Neuronal stem cell (in vitro differentiated cells): ENCODE measurements at regions not wholly inside any gene's neighbourhood (a gene's known extent, or its start where the extent isn't known, plus 50 kb on each side); places are given as distances from the start of the nearest gene placed in this dataset.

Experiments used
- DNase-seq: peaks from one replicate; pipeline ENCODE4 v3.0.0-alpha.2; 2013; ENCODE audit warnings: low spot score
- H2AFZ ChIP-seq: one replicate; pipeline ENCODE4 v1.6.1; 2013; ENCODE audit warnings: mild to moderate bottlenecking, low read length, inconsistent platforms
- H2AK5ac ChIP-seq: 2 replicates; pipeline ENCODE4 v1.6.1; 2013; ENCODE audit warnings: low read depth, mild to moderate bottlenecking, inconsistent platforms, low read length, moderate library complexity, mixed read lengths
- H2BK120ac ChIP-seq: 2 replicates; pipeline ENCODE4 v1.6.1; 2013; ENCODE audit warnings: low read depth, mild to moderate bottlenecking, inconsistent platforms, low read length, moderate library complexity, mixed read lengths
- H2BK12ac ChIP-seq: one replicate; pipeline ENCODE4 v1.6.1; 2013; ENCODE audit warnings: low read length, inconsistent platforms
- H2BK15ac ChIP-seq: 2 replicates; pipeline ENCODE4 v1.6.1; 2013; ENCODE audit warnings: mild to moderate bottlenecking, low read length, inconsistent platforms, mixed read lengths
- H2BK5ac ChIP-seq: one replicate; pipeline ENCODE4 v1.6.1; 2013; ENCODE audit warnings: inconsistent platforms, mild to moderate bottlenecking, low read length, moderate library complexity
- H3K14ac ChIP-seq: one replicate; pipeline ENCODE4 v1.6.1; 2013; ENCODE audit warnings: low read length, inconsistent platforms
- H3K18ac ChIP-seq: 2 replicates; pipeline ENCODE4 v1.6.1; 2013; ENCODE audit warnings: low read length, inconsistent platforms
- H3K23ac ChIP-seq: 2 replicates; pipeline ENCODE4 v1.6.1; 2013; ENCODE audit warnings: low read depth, mild to moderate bottlenecking, mixed read lengths, low read length, inconsistent platforms; ENCODE audit not compliant: poor library complexity
- H3K27ac ChIP-seq: replicated peaks from 3 replicates; pipeline ENCODE4 v1.5.1; 2013; ENCODE audit warnings: low read length, inconsistent platforms
- H3K27me3 ChIP-seq, 3 experiments: 2 replicates each; pipeline ENCODE4 v1.6.1; 2013; ENCODE audit warnings: low read length in 3 of 3, mild to moderate bottlenecking in 2 of 3, inconsistent platforms in 1 of 3, low read depth in 1 of 3, mixed read lengths in 1 of 3, moderate library complexity in 1 of 3; ENCODE audit not compliant: control insufficient read depth in 3 of 3, insufficient read depth in 3 of 3
- H3K36me3 ChIP-seq, 2 donors: replicated peaks in 1 of 2; 2 replicates each; pipeline ENCODE4 v1.6.1; 2013; ENCODE audit warnings: low read length in 2 of 2; ENCODE audit not compliant: control insufficient read depth in 2 of 2, insufficient read depth in 2 of 2
- H3K4ac ChIP-seq: 2 replicates; pipeline ENCODE4 v1.6.1; 2013; ENCODE audit warnings: inconsistent platforms, mild to moderate bottlenecking, low read length, moderate library complexity
- H3K4me1 ChIP-seq, 2 donors: 1 replicate in 1 of 2; 2 replicates in 1 of 2; pipeline ENCODE4 v1.6.1; 2013; ENCODE audit warnings: low read length in 2 of 2, low read depth in 1 of 2; ENCODE audit not compliant: control insufficient read depth in 2 of 2, insufficient read depth in 1 of 2
- H3K4me2 ChIP-seq: one replicate; pipeline ENCODE4 v1.6.1; 2013; ENCODE audit warnings: mild to moderate bottlenecking, low read length, inconsistent platforms; ENCODE audit not compliant: insufficient read depth, poor library complexity, severe bottlenecking
- H3K4me3 ChIP-seq, 2 donors: 2 replicates each; pipeline ENCODE4 v1.5.1; 2013; ENCODE audit warnings: low read length in 2 of 2, mild to moderate bottlenecking in 2 of 2, inconsistent platforms in 1 of 2, moderate library complexity in 1 of 2
- H3K79me1 ChIP-seq: one replicate; pipeline ENCODE4 v1.6.1; 2013; ENCODE audit warnings: low read depth, mild to moderate bottlenecking, inconsistent platforms, low read length, moderate library complexity
- H3K9ac ChIP-seq: one replicate; pipeline ENCODE4 v1.6.1; 2013; ENCODE audit warnings: mild to moderate bottlenecking, low read depth, low read length, inconsistent platforms; ENCODE audit not compliant: poor library complexity
- H3K9me3 ChIP-seq, 2 donors: replicated peaks in 1 of 2; 2 replicates each; pipeline versions ENCODE3 to v1.6.1; 2013; ENCODE audit warnings: low read length in 2 of 2, mild to moderate bottlenecking in 2 of 2, inconsistent platforms in 1 of 2, low read depth in 1 of 2, mixed read lengths in 1 of 2, moderate library complexity in 1 of 2; ENCODE audit not compliant: control insufficient read depth in 2 of 2, insufficient read depth in 1 of 2
- H4K8ac ChIP-seq: one replicate; pipeline ENCODE4 v1.6.1; 2013; ENCODE audit warnings: low read depth, mild to moderate bottlenecking, inconsistent platforms, low read length, moderate library complexity
- H4K91ac ChIP-seq: one replicate; pipeline ENCODE4 v1.6.1; 2013; ENCODE audit warnings: low read length, low read depth, mild to moderate bottlenecking, inconsistent platforms; ENCODE audit not compliant: poor library complexity
- WGBS, 2 donors: extraction: QIAGEN DNeasy Blood & Tissue Kit; methylation state at CpG; one replicate each; pipeline ENCODE4 v1.1.7; 2013; ENCODE audit warnings: missing lambda C conversion rate in 2 of 2, mixed read lengths in 1 of 2; ENCODE audit not compliant: insufficient read length in 2 of 2, insufficient replicate concordance in 1 of 2; ENCODE audit errors: extremely low coverage in 2 of 2; 5-methylcytosine and 5-hydroxymethylcytosine counted together

DNA sequence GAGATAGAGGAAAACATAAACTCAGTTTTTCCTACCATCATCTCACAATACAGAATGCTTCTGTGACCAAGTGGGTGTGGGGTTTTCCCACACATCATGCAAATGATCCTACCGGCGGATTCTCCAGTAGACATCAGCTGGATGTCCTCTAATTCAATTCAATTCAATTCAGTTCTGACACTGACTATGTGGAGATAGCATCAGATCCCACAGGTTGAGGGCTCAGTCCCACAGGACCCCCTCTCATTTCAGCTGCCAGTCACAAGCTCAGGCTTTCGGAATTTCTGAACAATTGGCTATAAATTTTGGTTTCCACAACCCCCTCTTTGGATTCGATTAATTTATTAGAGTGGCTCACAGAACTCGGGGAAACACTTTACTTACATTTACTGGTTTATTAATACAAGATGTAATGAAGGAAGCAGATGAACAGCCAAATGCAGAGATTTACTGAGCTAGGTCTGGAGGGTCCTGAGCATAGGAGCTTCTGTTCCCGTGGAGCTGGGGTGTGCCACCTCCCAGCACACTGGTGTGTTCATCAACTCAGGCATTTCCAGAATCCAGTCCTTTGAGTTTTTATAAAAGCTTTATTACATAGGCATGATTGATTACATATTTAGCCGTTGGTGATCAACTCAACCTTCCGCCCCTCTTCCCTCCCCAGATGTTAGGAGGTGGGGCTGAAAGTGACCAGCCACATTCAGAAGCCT lies 350.1 kb downstream of the MYCN start:
- Histone ChIP-seq H4K91ac (no peak overlapping the region), H2BK5ac (no peak overlapping the region), H2BK15ac (no peak overlapping the region), H3K9ac (no peak overlapping the region), H3K4me3 (no peak overlapping the region), H3K9me3 (no peaks in the 10 kb centered on the region), H2BK120ac (no peak overlapping the region), H3K79me1 (no peaks in the 10 kb centered on the region), H2BK12ac (no peak overlapping the region), H3K23ac (no peak overlapping the region), H3K18ac (no peak overlapping the region), H3K36me3 (no peaks in the 10 kb centered on the region), H2AK5ac (no peak overlapping the region), H3K4me1 (peaks cover 0 to 2% of the 10 kb centered on the region in 2 donors), H3K27me3 (no peaks in the 10 kb centered on the region), H3K4ac (no peak overlapping the region), H3K27ac (no peak overlapping the region), H3K4me2 (no peak overlapping the region), H4K8ac (no peak overlapping the region), H3K14ac (no peak overlapping the region), H2AFZ (no peak overlapping the region)
- DNase-seq: no peak
- no CpG with 5 or more reads among the region's 8 CpGs for WGBS, 2 donors

DNA sequence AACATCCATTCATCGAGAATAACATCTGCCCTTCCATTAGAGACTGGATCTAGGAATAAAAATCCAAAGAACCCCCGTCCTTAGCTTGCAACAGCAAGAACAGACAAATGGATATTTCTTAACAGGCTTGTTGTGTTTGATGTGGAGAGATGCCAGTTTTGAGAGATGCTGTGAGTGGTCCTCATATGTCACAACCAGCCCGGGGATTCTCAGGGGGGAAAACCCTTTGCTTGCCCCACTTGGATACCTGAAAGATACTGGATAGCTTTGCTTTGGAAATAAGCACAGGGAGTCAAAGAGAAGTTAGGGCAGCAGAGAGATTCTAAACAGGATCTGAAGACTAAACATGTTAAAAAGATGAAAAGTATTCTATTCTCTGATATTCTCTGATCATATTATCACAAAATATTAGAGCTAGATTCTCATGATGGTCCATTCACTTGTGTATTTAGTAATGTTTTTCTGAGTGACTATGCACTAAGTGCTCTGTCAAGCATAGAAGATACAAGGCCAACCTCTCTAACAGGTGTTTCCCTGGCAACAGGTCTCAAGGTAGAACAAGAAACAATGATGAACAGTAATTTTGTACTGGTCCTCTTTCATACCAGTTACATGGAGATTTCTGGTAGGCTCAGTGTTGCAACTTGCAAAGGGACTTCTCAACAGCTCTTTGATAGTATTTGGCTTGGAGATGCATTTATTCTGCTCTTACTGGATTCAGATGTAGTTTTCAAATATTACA lies 348.2 kb downstream of the MYCN start:
- Histone ChIP-seq H3K27ac (no peak overlapping the region), H2AK5ac (no peak overlapping the region), H3K9ac (no peak overlapping the region), H3K23ac (no peak overlapping the region), H4K8ac (no peak overlapping the region), H2BK120ac (no peak overlapping the region), H2AFZ (no peak overlapping the region), H3K79me1 (no peaks in the 10 kb centered on the region), H3K18ac (no peak overlapping the region), H3K27me3 (no peaks in the 10 kb centered on the region), H2BK12ac (no peak overlapping the region), H2BK15ac (no peak overlapping the region), H2BK5ac (no peak overlapping the region), H4K91ac (no peak overlapping the region), H3K36me3 (no peaks in the 10 kb centered on the region), H3K9me3 (no peaks in the 10 kb centered on the region), H3K14ac (no peak overlapping the region), H3K4ac (no peak overlapping the region), H3K4me1 (peaks cover 0 to 5% of the 10 kb centered on the region in 2 donors), H3K4me2 (no peak overlapping the region), H3K4me3 (no peak overlapping the region)
- no CpG with 5 or more reads among the region's 3 CpGs for WGBS, 2 donors
- DNase-seq: no peak

DNA sequence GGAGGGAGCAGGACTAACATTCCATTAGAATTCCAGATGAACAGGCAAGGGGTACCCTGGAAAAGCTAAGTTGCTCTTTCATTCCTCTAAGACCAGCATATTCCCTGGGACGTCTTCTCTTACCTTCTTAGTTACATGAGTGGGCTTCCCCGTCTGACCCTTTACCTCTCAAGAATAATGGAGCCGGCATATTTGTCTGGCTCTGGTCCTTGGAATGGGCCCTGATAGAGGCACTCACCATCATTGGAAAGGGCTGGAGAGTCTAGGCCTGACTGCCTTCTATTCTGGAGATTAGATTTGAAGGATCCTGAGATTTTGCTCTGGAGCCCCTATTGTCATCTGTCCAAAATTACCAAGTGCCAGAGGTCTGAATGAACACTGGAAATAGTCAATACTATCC lies 347.5 kb downstream of the MYCN start:
- H3K18ac ChIP-seq: no peak overlapping the region
- no CpG with 5 or more reads among the region's 3 CpGs for whole genome bisulfite sequencing, 2 donors
- H3K9me3 ChIP-seq: no peaks in the 10 kb centered on the region

DNA sequence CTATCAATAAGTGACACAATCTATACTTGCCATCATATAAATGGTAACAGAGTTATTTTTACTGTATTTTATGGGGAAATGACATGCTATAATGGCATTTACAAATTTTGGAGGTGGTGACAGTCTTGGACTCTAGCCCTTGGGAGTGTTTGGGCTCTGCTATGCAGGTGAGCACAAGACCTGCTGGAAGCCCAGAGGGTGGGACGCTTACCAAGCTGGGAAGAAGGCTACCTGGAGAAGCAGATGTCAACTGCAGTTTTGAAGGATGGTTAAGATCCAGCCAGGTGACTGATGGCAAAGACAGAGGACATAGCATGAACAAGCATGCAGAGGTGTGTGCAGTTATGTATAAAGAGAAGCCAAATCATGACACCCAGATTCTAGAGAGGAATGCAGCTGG lies 346.9 kb downstream of the MYCN start:
- DNase-seq: no peak
- H3K18ac ChIP-seq: no peak overlapping the region
- WGBS, 2 donors: no CpG with 5 or more reads among the region's 1 CpG
- H3K79me1 ChIP-seq: no peaks in the 10 kb centered on the region
- H2BK120ac ChIP-seq: no peak overlapping the region
- H2BK12ac ChIP-seq: no peak overlapping the region
- H2AK5ac ChIP-seq: no peak overlapping the region
- H3K14ac ChIP-seq: no peak overlapping the region
- peaks cover 0 to 3% of the 10 kb centered on the region in 2 donors for H3K4me1 ChIP-seq
- no peak overlapping the region for H3K4me2 ChIP-seq
- H4K8ac ChIP-seq: no peak overlapping the region
- H2BK5ac ChIP-seq: no peak overlapping the region
- no peak overlapping the region for H3K23ac ChIP-seq
- no peak overlapping the region for H2BK15ac ChIP-seq
- H3K36me3 ChIP-seq: no peaks in the 10 kb centered on the region
- no peak overlapping the region for H3K27ac ChIP-seq
- no peaks in the 10 kb centered on the region for H3K27me3 ChIP-seq
- no peak overlapping the region for H2AFZ ChIP-seq
- H3K4me3 ChIP-seq: no peak overlapping the region
- no peak overlapping the region for H3K4ac ChIP-seq
- no peak overlapping the region for H4K91ac ChIP-seq
- H3K9me3 ChIP-seq: no peaks in the 10 kb centered on the region
- no peak overlapping the region for H3K9ac ChIP-seq

More for the DNA sequence above, 347.5 kb downstream of the MYCN start:
- Histone ChIP-seq H3K4ac (no peak overlapping the region), H3K14ac (no peak overlapping the region), H3K4me3 (no peak overlapping the region), H3K27ac (no peak overlapping the region), H3K27me3 (no peaks in the 10 kb centered on the region), H2BK120ac (no peak overlapping the region), H2BK12ac (no peak overlapping the region), H3K79me1 (no peaks in the 10 kb centered on the region), H2AFZ (no peak overlapping the region), H3K4me2 (no peak overlapping the region), H3K36me3 (no peaks in the 10 kb centered on the region), H2BK5ac (no peak overlapping the region), H2AK5ac (no peak overlapping the region), H3K23ac (no peak overlapping the region), H4K8ac (no peak overlapping the region), H2BK15ac (no peak overlapping the region), H3K4me1 (peaks cover 0 to 3% of the 10 kb centered on the region in 2 donors), H3K9ac (no peak overlapping the region), H4K91ac (no peak overlapping the region)
- no peak for DNase-seq
